HuH-7.5 (cell line): ENCODE measurements at regions not wholly inside any gene's neighbourhood (a gene's known extent, or its start where the extent isn't known, plus 50 kb on each side); places are given as distances from the start of the nearest gene placed in this dataset.
A peak's percentile ranks its signal among the peaks of the same experiment; 100 is the strongest.

Experiments used
- DNase-seq: peaks from one replicate; pipeline ENCODE4 v3.0.0; 2011; ENCODE audit warnings: low spot score

DNA sequence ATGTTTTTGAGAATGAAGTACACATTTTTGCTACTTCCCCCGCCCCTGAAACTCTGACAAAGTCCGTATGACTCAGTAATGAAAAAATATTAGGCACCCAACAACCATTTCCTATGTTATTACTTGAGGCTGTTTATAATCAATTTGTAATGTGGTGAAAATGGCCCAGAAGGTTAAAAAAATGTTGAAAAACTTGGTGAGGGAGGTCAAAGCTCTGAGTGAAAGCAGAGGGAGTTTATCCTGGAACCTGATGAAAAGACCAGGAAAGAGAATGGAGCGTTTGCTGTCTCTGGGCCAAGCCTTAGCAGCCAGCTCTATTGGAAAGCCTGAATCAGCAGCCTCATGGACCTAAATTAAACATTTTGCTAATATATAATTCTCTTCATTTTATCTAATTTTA, 367.7 kb upstream of the NEGR1 start:
- no peak for DNase-seq

DNA sequence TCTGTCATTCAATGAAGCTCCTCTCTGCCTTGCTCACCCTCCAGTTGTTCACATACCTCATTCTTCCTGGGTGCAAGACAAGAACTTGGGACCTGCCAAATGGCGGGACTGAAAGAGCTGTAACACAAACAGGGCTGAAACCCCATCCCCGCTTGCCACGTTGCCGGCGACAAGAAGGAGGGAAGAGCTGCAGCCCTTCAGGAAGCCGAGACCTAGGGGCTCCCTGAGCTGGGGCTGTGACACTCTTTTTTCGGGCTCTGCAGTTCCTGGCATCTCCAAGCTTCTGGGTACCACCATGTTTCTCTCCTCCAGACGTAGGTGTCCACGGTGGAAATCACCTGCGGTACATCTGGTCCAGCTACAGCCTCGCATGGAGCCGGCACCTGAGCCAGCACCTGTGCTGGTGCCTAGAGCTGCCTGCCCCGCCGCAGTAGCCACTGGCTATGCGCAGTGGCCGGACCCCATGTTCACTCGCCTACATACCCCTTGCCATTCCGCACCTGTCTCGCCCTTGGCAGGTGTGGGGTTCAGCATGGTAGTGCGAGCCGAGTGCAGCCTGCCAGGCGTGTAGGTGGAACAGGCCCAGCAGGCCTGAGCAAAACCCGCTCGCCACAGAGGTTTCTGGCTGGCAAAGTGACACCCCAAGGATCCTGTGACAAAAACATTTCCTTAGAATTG, 367.0 kb upstream of the NEGR1 start:
- DNase-seq, result no peak

DNA sequence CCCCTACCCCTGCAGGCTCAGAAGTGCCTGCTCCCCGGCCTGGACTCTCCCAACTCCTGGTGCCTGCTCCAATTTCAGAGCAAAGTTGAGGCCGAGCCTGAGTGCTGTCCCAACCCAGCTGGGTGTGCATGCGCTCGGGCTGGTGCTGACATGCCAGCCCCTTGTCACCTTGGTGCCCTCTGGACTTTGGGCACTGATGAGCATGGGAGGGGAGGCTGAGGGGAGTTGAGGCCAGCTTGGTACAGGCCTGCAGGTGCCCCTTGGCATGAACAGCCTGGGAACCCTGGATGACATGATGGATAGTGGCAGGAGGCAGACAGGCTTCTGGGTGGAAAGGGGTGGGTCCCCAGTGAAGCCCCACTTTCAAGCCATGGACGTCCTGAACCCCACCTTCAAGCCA, 366.1 kb upstream of the NEGR1 start:
- DNase-seq, result no peak

DNA sequence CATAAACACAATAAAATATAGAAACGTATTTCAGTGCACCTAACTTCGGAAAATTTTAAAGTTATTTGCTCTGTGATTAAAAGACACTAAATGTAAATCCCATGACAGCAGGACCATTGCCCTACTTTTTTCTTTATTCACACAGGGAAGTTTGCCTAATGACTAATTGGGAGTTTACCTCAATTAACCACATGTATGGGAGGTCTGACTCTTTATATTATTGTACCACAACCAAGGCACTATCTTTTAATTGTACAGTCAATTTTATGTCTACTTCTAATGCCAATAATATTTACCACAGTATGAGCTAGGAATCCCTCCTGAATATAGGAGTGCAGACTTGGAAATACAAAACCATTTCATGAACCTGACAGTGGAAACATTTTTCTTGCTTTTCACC, 360.8 kb upstream of the NEGR1 start:
- no peak for DNase-seq

DNA sequence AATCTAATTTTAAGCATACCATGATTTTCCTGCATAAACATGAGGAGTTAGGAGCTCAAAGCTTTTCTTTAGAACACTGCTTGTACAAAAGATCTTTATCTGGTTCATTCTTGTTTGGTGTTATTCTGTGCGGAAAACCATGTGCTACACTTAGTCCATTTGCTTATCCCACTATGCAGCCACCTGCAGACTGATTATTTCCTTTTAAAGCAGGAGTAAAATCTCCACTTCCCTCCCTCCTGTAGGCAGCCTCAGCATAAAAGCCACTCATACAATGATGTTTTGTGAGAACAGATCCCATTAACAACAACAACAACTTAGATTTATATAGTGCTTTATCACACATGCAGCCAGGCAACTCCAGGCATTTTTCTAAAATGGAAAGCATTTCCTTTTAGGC, 355.3 kb upstream of the NEGR1 start:
- no peak for DNase-seq

DNA sequence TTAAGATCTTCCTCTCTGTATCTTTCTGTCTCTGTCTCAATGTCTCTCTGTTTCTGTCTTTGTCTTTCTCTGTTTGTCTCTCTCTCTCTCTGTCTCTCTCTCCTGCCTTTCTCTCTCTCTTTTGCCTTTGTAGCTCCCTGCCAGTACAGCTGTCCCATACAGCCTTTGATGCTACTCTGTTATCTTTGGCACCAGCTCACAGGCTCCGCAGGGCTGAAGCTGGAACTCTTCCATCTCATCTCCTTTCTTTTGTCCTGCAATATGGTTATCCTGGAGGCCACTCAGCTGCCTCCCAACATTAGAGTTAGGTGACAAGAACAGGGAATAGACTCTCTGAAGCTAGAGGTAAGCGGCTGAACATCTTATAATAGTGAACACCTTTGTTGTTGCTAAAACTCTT, 354.3 kb upstream of the NEGR1 start:
- no peak for DNase-seq

DNA sequence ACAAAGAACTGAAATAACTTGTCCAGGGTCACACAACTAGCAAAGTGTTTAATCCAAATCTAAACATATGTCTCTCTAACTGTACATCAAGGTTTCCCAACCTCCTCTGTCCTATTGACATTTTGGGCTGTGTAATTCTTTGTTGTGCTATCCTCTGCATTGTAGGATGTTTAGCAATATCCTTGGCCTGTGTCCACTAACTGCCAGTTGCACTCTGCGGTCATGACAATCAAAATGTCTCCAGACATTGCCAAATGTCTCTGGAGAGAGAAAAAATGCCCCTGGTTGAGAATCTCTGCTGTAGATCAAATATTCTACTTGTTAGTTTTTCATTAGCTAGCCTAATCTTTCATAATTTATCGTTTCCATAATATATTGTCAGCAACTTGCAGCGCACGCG, 353.4 kb upstream of the NEGR1 start:
- DNase-seq, result no peak

DNA sequence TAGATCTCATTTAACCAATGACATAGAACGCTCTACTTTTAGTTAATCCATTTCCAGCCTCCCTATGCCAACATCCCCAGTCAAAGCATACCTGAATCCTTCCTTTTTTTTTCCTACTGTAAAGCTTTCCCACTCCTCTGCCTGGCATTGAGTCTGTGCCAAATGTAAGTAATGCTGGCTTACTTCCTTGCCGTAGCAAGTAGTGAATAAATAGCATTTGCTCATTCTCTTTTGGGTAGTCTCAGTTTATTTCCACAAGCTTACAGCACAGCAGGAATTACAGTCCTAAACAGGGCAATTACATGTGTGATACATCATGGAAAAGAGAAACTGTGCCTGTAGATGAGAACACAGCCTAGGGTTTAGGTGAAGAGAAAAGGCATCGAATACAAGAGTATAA, 352.6 kb upstream of the NEGR1 start:
- DNase-seq, result no peak

DNA sequence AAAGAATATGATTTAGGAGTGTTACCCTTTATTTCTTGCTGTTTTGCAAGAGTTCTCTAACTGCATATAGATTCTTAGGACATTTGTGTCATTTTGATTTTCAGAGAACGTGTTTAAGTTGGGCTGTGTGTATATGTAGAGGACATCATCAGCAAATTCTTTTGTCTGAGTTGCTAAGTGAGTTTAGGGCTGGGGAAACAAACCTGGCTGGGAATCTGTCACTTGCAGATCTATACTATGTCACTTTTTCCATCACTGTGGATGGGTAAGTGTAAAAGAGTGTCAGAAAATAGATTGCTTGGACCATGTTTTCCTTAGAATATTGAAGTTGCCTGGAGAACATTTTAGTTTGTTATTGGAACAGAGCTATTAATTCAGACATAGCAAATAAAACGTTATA, 349.1 kb upstream of the NEGR1 start:
- no peak for DNase-seq

DNA sequence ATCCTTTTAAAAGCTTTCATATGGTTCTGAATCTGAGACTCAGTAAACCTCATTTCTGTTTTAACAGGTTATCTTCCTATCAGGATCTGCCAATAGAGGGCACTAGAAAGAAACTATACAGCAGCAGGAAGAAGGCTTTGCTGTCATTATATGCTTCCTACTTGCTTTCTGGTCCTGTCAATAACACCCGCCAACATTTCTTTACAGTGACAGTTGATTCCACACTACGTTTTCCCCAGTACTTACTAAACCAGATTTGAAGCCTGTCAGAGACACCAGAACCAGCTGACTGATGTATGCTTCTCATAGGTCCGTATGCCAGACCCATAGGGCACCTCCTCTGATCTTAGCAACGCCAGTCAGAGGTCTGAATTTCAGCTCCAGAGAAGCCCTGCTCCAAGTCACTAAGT, 341.0 kb upstream of the NEGR1 start:
- peak; percentile 7 for DNase-seq

DNA sequence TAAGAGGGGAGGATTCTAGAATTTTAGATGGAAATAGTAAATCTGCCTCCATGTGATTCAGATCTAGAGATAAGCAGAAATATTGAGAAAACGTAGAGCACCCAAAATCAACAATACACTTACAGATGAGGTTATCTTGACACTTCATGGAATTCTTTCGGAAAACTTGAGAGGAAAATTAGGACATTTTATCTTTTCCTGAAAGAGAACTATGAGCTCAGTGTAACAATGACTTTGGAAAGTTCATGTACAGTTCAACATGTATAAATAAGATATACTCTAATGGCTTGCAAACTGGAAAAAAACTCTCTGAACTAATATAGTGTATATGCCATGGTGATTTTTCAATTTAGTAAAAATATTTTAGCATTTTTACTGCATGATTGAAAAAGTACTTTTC, 338.1 kb upstream of the NEGR1 start:
- DNase-seq, result no peak

DNA sequence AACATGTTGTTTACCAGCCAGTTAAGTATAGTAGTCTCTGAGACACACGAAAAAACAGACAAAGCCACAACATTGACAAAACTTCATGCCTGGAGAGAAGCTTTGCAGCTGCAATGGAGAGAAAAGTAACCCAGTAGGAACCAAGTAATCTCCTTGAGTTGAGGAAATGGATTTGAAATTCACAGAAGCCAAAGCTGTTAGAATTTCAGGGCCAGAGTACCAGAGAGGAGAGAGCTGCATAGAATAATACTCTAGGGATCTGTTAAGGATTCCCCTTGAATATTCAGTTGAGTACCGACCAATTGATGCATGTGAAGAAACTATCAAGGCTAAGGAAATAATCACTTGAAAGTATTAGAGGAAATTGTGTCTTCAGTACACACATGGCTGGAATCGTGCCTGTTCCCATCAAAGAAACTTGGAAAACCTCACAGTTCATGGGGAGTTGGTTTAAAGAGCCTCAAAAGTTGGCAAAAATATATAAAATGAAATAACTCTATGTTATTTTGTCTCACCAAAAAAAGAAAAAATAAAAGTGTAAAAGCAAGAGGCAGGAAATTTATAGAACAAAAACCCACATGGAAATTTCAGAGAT, 324.0 kb upstream of the NEGR1 start:
- DNase-seq, result no peak

DNA sequence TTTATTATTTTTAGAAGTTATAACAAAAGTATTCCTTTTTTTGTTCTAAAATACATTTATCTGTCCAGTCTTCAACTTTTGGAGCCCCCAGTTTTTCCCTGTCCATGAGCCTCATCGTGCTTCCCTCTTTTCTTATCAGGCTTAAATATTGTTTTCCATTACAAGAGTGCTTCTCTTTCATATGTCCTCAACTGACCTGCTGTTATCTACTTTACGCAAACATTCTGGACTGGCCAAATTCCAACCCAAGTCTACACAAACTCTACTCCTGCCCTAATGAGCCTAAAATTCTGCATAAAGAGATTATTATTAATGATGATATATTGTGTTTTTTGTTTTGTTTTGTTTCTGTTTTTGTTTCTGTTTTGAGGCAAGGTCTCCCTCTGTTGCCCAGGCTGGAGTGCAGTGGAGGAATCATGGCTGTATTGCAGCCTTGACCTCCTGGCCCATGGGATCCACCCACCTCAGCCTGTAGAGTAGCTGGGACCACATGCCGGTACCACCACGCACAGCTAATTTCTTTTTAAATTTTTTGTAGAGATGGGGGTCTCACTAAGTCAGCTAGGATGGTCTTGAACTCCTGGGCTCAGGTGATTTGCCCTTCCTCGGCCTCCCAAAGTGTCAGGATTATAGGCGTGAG, 318.8 kb upstream of the NEGR1 start:
- no peak for DNase-seq

DNA sequence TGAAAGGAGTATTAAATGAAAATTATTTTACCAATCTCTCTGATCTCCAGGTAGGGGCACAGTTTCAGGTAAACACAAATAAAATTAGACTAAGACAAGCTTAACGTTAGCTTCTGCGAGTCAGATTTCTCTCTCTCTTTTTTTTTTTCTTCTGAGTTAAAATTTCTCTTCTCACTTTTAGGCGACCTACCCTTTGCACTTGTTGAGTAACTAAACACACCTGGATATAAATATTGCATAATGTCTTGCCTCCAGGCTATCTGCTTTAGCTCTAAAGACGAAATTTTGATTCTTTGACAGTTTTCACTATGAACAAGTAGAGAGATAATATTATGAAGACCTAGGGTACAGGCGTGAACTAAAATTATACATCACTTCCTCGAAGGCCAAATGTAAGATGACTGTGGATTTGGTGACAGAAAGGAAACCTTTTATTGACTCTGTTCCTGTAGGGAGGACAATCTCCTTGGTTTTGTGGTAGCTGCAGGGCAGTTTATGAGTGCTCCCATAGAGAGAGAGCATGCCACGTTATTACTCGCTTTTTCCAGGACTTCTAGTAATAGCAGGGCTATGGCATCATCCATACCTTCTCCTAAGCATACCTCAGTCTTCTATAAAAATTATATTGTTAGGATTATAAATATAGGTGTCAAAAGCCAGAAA, 303.8 kb upstream of the NEGR1 start:
- DNase-seq, result no peak

DNA sequence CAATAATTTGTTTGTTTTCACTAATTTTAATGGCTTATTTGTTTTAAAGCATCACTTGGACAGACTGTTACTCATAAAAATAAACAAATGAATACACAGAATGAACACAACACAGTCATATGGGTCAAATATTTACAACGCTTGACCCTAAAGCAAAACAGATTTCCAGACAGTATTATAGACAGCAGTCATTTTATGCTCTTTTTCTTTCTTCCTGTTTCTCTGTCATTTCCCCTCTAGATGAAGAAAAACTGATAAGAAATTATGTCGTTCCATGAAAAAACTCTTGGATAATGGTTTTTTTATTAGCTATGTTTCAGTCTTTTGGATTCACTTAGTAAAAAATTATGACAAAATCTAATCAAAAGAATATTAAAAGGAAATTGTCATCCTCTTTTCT, 297.3 kb upstream of the NEGR1 start:
- no peak for DNase-seq

DNA sequence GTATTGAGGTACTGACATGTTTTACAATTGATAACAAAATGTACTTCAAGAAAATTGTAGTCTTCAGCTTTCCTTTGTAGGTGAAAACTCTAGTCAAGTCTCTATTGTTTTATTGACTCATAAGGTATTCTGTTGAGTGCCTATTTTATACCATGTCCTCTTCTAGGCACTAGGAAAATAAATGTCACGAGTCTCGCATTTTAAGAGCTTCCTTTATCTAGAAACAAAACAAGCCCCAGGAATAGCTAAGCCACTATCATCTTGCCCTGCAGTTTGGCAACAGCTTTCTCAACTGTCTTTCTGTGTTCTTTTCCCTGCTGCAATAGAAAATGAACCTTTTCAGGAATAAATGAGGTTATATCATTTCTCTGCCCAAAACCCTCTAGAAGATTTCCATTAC, 288.5 kb upstream of the NEGR1 start:
- DNase-seq, result no peak

DNA sequence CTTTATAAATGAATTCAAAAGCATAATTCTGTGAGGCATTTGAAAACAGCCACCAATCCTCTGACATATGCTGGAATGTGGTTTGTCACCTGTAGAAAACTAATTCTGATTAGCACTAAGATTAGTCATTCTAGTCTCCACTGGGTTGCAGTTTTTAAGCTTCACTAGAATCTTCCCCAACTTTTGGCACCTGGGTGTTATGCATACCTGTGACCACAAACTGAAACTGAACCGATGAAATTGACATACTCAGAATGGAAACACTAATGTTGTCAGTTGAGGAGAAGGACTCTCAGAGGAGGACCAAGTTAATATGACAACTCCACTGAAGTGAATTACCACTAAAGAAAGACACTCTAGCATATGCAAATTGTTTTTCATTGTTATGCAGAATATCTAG, 285.8 kb upstream of the NEGR1 start:
- DNase-seq, result no peak

DNA sequence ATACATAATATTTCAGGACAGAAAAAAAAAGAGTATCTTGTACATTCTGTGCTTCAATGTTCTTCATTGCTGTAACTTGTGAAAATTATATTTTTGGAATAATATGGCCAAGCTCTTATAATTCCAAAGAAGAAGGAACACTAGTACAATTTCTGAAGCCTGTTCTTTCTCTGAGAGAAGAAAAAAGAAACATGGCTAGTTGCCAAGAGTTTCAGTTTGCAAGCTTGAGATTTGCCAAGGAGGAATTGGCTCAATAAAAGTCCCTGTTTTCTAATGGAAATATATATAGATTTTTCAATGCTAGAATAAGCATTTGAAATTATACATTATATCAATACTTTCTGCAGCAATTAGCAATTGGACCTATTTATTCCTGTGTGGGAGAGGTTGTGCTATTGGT, 285.2 kb upstream of the NEGR1 start:
- no peak for DNase-seq

DNA sequence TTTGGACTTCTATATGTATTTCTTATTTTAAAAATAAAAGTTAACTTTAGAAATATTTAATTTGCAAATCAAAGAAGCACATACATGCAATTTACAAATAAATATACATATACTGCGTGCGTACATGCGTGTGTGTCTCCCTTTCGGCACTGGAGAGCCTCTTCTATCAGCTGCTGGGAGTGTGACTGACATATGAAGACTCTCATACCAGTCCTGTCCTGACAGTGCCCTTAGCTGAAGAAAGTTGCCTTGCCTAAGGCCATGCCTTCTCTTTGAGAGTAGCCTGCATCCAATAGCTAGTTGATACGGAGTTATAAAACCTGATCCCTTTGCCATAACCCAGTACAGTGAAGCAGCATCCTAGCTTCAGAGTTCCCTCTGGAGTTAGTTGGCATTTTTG, 282.4 kb upstream of the NEGR1 start:
- no peak for DNase-seq

DNA sequence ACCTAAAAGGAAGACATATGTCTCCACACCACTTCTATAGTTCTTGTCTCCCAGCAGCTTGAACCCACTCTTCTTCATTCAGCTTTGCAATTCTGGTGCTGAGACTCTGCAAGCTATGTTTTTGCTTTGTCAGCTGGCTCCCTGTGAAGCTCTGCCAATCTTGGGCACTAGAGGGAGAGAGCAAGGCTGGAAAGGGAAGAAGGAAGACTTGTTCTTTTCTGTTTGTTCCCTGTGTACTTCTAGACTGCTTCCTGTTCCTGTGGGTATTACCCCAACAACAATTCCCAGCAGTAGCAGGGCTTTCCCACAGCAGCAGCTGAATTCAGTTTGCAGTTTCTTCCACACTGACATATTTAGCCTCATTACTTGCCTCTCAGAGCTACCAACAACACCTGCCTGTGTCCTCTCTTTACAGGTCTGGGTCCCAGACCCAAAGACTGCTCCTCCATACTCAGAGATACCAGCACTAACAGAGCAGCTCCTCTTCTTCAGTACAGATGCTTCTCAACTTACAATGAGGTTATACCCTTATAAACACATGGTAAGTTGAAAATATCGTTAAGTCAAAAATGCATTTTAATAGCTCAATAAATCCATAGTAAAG, 275.2 kb upstream of the NEGR1 start:
- peak; percentile 1 for DNase-seq

DNA sequence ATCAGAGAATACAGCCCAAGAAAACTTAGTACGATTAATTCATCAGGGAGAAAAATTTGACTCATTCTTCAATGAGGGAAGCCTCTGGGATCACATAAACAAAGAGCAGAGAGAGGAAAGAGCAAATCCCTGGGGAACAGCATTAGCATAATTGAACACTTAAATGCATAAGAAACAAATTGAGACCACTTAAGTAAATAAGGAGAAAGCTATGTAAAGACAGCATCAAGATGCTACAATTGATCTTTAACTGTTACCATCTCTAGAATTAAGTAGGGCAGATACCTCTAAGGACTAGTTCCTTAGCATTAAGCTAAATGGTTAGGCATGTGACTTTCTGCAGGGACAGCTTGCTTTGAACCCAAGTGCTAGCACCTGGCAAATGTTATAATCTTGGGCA, 265.1 kb upstream of the NEGR1 start:
- DNase-seq, result no peak

DNA sequence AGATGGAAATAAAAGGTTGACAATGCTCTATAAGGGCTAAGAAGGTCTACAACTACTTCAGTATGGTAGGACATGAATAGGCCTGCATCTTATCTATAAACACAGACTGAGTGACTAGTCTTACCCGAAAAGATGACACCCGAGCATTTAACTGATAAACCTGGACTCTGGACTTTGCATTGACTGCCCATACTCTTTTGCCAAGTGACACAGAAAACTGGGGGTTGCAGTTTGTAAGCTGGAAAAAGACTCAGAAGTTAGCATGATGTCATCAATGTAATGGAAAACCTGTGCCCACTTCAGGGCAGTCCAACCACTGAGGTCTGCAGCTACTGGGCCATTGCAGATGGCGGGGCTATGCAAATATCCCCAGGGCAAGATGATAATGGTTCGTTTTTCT, 258.3 kb upstream of the NEGR1 start:
- DNase-seq, result no peak

DNA sequence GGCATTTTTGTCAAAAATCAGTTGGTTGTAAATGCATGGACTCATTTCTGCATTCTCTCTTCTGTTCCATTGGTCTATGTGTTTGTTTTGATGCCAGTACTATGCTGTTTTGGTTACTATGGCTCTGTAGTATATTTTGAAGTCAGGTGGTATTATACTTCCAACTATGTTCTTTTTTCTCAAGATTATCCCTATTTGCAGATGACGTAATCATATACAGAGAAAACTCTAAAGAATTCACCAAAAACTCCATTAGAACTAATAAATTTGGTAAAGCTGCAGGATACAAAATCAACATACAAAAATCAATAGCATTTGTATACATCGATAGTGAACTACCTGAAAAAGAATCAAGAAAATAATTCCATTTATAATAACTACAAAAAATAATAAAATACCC, 253.1 kb upstream of the NEGR1 start:
- no peak for DNase-seq
